ENCODE measurements at regions not wholly inside any gene's neighbourhood (a gene's known extent, or its start where the extent isn't known, plus 50 kb on each side); places are given as distances from the start of the nearest gene placed in this dataset.
"Not testable (repeated sequence)": the region's sequence is repeated elsewhere in the genome, so short reads cannot be mapped to it uniquely, and the experiment has no call there.

- 70% methylated on average over 4 of the region's 4 CpGs for WGBS
These were observed 81.8 kb upstream of the MAP3K1 start for GRCh38 chr5:56733580-56733979.

GRCh38 chr5:56732121-56732520 is 83.2 kb upstream of the MAP3K1 start:
- Histone ChIP-seq H3K27me3 (replicated peaks; ENCODE audit: insufficient read depth) (no peaks in the 10 kb centered on the region), H3K27ac (no peak overlapping the region), H3K4me3 (no peak overlapping the region), H3K9me3 (no peaks in the 10 kb centered on the region), H3K36me3 (no peaks in the 10 kb centered on the region), H3K4me1 (replicated peaks) (no peaks in the 10 kb centered on the region)
- intact Hi-C loops (cut with DNase I), result no loop called here
- no peak for TF ChIP-seq POLR2AphosphoS5 (IDR thresholded peaks at IDR 0.05)
- no peak for TF ChIP-seq POLR2A (IDR thresholded peaks at IDR 0.05)
- WGBS, result 90% methylated on average over 6 of the region's 6 CpGs
- DNase-seq (ENCODE audit: low spot score), result no peak

More at GRCh38 chr5:56733580-56733979, 81.8 kb upstream of the MAP3K1 start:
- TF ChIP-seq POLR2A (IDR thresholded peaks at IDR 0.05) (no peak), POLR2AphosphoS5 (IDR thresholded peaks at IDR 0.05) (no peak), CTCF (IDR thresholded peaks at IDR 0.05) (no peak)
- Histone ChIP-seq H3K27ac (no peak overlapping the region), H3K4me1 (replicated peaks) (no peaks in the 10 kb centered on the region), H3K9me3 (no peaks in the 10 kb centered on the region), H3K27me3 (replicated peaks; ENCODE audit: insufficient read depth) (no peaks in the 10 kb centered on the region), H3K36me3 (no peaks in the 10 kb centered on the region), H3K4me3 (no peak overlapping the region)
- intact Hi-C loops (cut with DNase I), result no loop called here
- peak; percentile 6 for DNase-seq (ENCODE audit: low spot score)

- H3K4me1 ChIP-seq (replicated peaks); intact Hi-C loops (cut with DNase I); H3K27ac ChIP-seq; H3K36me3 ChIP-seq; H3K27me3 ChIP-seq (replicated peaks; ENCODE audit: insufficient read depth); H3K9me3 ChIP-seq; H3K4me3 ChIP-seq; DNase-seq (ENCODE audit: low spot score): not testable (repeated sequence)
- WGBS, result 94% methylated on average over 2 of the region's 2 CpGs
These were observed 83.9 kb upstream of the MAP3K1 start for GRCh38 chr5:56731473-56731872.

- H3K27ac ChIP-seq, result no peak overlapping the region
- no peaks in the 10 kb centered on the region for H3K36me3 ChIP-seq
- DNase-seq (ENCODE audit: low spot score), result no peak
- no peaks in the 10 kb centered on the region for H3K27me3 ChIP-seq (replicated peaks; ENCODE audit: insufficient read depth)
- no peaks in the 10 kb centered on the region for H3K9me3 ChIP-seq
- no peak for TF ChIP-seq CTCF (IDR thresholded peaks at IDR 0.05)
- TF ChIP-seq POLR2AphosphoS5 (IDR thresholded peaks at IDR 0.05), result no peak
- TF ChIP-seq POLR2A (IDR thresholded peaks at IDR 0.05), result no peak
- no peak overlapping the region for H3K4me3 ChIP-seq
- 85% methylated on average over 1 of the region's 1 CpG for WGBS
- H3K4me1 ChIP-seq (replicated peaks), result no peaks in the 10 kb centered on the region
- intact Hi-C loops (cut with DNase I), result no loop called here
These were observed 85.9 kb upstream of the MAP3K1 start for GRCh38 chr5:56729488-56729887.

GRCh38 chr5:56725711-56726411 is 89.5 kb upstream of the MAP3K1 start:
- 65% methylated on average over 8 of the region's 8 CpGs for WGBS
- TF ChIP-seq POLR2A (IDR thresholded peaks at IDR 0.05) (no peak), CTCF (IDR thresholded peaks at IDR 0.05) (no peak), POLR2AphosphoS5 (IDR thresholded peaks at IDR 0.05) (no peak)

GRCh38 chr5:56724857-56725256 is 90.5 kb upstream of the MAP3K1 start:
- DNase-seq (ENCODE audit: low spot score); H3K27me3 ChIP-seq (replicated peaks; ENCODE audit: insufficient read depth); H3K9me3 ChIP-seq; H3K27ac ChIP-seq; intact Hi-C loops (cut with DNase I); H3K4me1 ChIP-seq (replicated peaks); H3K4me3 ChIP-seq; H3K36me3 ChIP-seq: not testable (repeated sequence)
- 95% methylated on average over 4 of the region's 4 CpGs for WGBS

More at GRCh38 chr5:56725711-56726411, 89.5 kb upstream of the MAP3K1 start:
- DNase-seq (ENCODE audit: low spot score), result no peak
- no peaks in the 10 kb centered on the region for H3K36me3 ChIP-seq
- no peaks in the 10 kb centered on the region for H3K9me3 ChIP-seq
- intact Hi-C loops (cut with DNase I), result no loop called here
- H3K4me1 ChIP-seq (replicated peaks), result no peaks in the 10 kb centered on the region
- no peaks in the 10 kb centered on the region for H3K27me3 ChIP-seq (replicated peaks; ENCODE audit: insufficient read depth)
- no peak overlapping the region for H3K4me3 ChIP-seq
- no peak overlapping the region for H3K27ac ChIP-seq

All from prostate gland (tissue), 2 donors.